Retinal pigment epithelial cell (primary cell): ENCODE measurements at regions not wholly inside any gene's neighbourhood (a gene's known extent, or its start where the extent isn't known, plus 50 kb on each side); places are given as distances from the start of the nearest gene placed in this dataset.

ENCODE experiments used
- DNase-seq: peaks from one replicate; pipeline ENCODE4 v3.0.0-alpha.2; 2010; ENCODE audit warnings: low read depth
- H3K4me3 ChIP-seq: 2 replicates; pipeline ENCODE4 v1.5.1; 2011; ENCODE audit warnings: mild to moderate bottlenecking, low read length, control low read depth, moderate library complexity
- CTCF ChIP-seq: conservative IDR thresholded peaks from 2 replicates; pipeline ENCODE4 v1.5.1; 2011; ENCODE audit warnings: low read depth, low read length, control low read depth, inconsistent platforms

GRCh38 chr5:71903808-71904207 is 184.7 kb downstream of the CARTPT start:
- DNase-seq: no peak
- no peak for TF ChIP-seq CTCF
- no peak overlapping the region for H3K4me3 ChIP-seq

- no peak for TF ChIP-seq CTCF
- H3K4me3 ChIP-seq: no peak overlapping the region
- no peak for DNase-seq
Measured at GRCh38 chr5:71904852-71905251, 185.8 kb downstream of the CARTPT start.

- peak; percentile 30 for DNase-seq
- no peak for TF ChIP-seq CTCF
- H3K4me3 ChIP-seq: no peak overlapping the region
Measured at GRCh38 chr5:71905834-71906711, 187.0 kb downstream of the CARTPT start.

- no peak for TF ChIP-seq CTCF
- DNase-seq: no peak
- H3K4me3 ChIP-seq: no peak overlapping the region
Measured at GRCh38 chr5:71907001-71907588, 188.0 kb downstream of the CARTPT start.

GRCh38 chr5:71907608-71908145 is 188.6 kb downstream of the CARTPT start:
- DNase-seq: no peak
- no peak for TF ChIP-seq CTCF

GRCh38 chr5:71910741-71911140 is 191.7 kb downstream of the CARTPT start:
- no peak for DNase-seq
- no peak for TF ChIP-seq CTCF
- no peak overlapping the region for H3K4me3 ChIP-seq

More at GRCh38 chr5:71907608-71908145, 188.6 kb downstream of the CARTPT start:
- H3K4me3 ChIP-seq: no peak overlapping the region
